ENCODE measurements at regions not wholly inside any gene's neighbourhood (a gene's known extent, or its start where the extent isn't known, plus 50 kb on each side); places are given as distances from the start of the nearest gene placed in this dataset.
"Not testable (repeated sequence)": the region's sequence is repeated elsewhere in the genome, so short reads cannot be mapped to it uniquely, and the experiment has no call there.

- not testable (repeated sequence) for TF ChIP-seq EP300 (conservative IDR thresholded peaks at IDR 0.05; ENCODE audit: poor library complexity, severe bottlenecking); POLR2AphosphoS5 (IDR thresholded peaks at IDR 0.05); CTCF (IDR thresholded peaks at IDR 0.05; ENCODE audit: poor library complexity, severe bottlenecking)
Measured at GRCh38 chr4:123240286-123240685, 156.3 kb upstream of the SPRY1 start.
